PC-3 (cell line): ENCODE measurements at regions not wholly inside any gene's neighbourhood (a gene's known extent, or its start where the extent isn't known, plus 50 kb on each side); places are given as distances from the start of the nearest gene placed in this dataset.

Source experiments
- EZH2 ChIP-seq: fragments of 300-600 bp; sonication (generic); IDR thresholded peaks from one replicate; pipeline ENCODE4 v1.6.1; 2017; ENCODE audit warnings: antibody characterized with exemption, mild to moderate bottlenecking, low read length; ENCODE audit not compliant: unreplicated experiment
- EZH2phosphoT487 ChIP-seq: fragments of 300-600 bp; sonication (generic); IDR thresholded peaks from 2 replicates; pipeline ENCODE4 v1.6.1; 2018; ENCODE audit warnings: mild to moderate bottlenecking, antibody characterized with exemption, low read length, borderline replicate concordance
- TF ChIP-seq, protein P1 (sequence below): fragments of 300-600 bp; sonication (generic); conservative IDR thresholded peaks from 2 replicates; pipeline ENCODE4 v1.5.1; 2017; ENCODE audit warnings: antibody characterized with exemption, low read depth, mild to moderate bottlenecking, low read length

- TF ChIP-seq, protein P1, sequence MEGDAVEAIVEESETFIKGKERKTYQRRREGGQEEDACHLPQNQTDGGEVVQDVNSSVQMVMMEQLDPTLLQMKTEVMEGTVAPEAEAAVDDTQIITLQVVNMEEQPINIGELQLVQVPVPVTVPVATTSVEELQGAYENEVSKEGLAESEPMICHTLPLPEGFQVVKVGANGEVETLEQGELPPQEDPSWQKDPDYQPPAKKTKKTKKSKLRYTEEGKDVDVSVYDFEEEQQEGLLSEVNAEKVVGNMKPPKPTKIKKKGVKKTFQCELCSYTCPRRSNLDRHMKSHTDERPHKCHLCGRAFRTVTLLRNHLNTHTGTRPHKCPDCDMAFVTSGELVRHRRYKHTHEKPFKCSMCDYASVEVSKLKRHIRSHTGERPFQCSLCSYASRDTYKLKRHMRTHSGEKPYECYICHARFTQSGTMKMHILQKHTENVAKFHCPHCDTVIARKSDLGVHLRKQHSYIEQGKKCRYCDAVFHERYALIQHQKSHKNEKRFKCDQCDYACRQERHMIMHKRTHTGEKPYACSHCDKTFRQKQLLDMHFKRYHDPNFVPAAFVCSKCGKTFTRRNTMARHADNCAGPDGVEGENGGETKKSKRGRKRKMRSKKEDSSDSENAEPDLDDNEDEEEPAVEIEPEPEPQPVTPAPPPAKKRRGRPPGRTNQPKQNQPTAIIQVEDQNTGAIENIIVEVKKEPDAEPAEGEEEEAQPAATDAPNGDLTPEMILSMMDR, result no peak
- TF ChIP-seq EZH2 (no peak), EZH2phosphoT487 (no peak)
Observed at GRCh38 chr10:36301139-36301538, 659.0 kb upstream of the FZD8 start.
